Mesendoderm (in vitro differentiated cells): ENCODE measurements at regions not wholly inside any gene's neighbourhood (a gene's known extent, or its start where the extent isn't known, plus 50 kb on each side); places are given as distances from the start of the nearest gene placed in this dataset.

Experiments used
- DNase-seq: peaks from one replicate; pipeline ENCODE4 v3.0.0; 2013
- H2AK5ac ChIP-seq: 2 replicates; pipeline ENCODE4 v1.6.1; 2013; ENCODE audit warnings: low read length, inconsistent platforms
- H2BK120ac ChIP-seq: 2 replicates; pipeline ENCODE4 v1.6.1; 2013; ENCODE audit warnings: low read depth, mild to moderate bottlenecking, low read length, moderate library complexity, mixed read lengths
- H2BK15ac ChIP-seq: replicated peaks from 2 replicates; pipeline ENCODE4 v1.6.1; 2013; ENCODE audit warnings: low read depth, mild to moderate bottlenecking, moderate library complexity
- H2BK5ac ChIP-seq: 2 replicates; pipeline ENCODE4 v1.6.1; 2013; ENCODE audit warnings: low read length, inconsistent platforms
- H3K18ac ChIP-seq: 2 replicates; pipeline ENCODE4 v1.6.1; 2013; ENCODE audit warnings: mild to moderate bottlenecking, low read length, mixed read lengths
- H3K23ac ChIP-seq: one replicate; pipeline ENCODE4 v1.6.1; 2013; ENCODE audit warnings: low read length
- H3K27ac ChIP-seq: 2 replicates; pipeline ENCODE4 v1.5.1; 2013; ENCODE audit warnings: low read depth, mild to moderate bottlenecking, inconsistent platforms, low read length, moderate library complexity
- H3K27me3 ChIP-seq: 2 replicates; pipeline ENCODE4 v1.6.1; 2013; ENCODE audit warnings: low read length, control low read depth, mild to moderate bottlenecking, inconsistent platforms; ENCODE audit not compliant: insufficient read depth, poor library complexity
- H3K36me3 ChIP-seq: 2 replicates; pipeline ENCODE4 v1.6.1; 2013; ENCODE audit warnings: low read length, inconsistent platforms; ENCODE audit not compliant: control insufficient read depth, insufficient read depth
- H3K4ac ChIP-seq: one replicate; pipeline ENCODE4 v1.6.1; 2013; ENCODE audit warnings: low read depth, mild to moderate bottlenecking, low read length, moderate library complexity
- H3K4me1 ChIP-seq: 2 replicates; pipeline ENCODE4 v1.6.1; 2013; ENCODE audit warnings: low read depth, low read length, inconsistent platforms; ENCODE audit not compliant: control insufficient read depth
- H3K4me2 ChIP-seq: 2 replicates; pipeline ENCODE4 v1.6.1; 2013; ENCODE audit warnings: low read length
- H3K4me3 ChIP-seq: 2 replicates; pipeline ENCODE4 v1.5.1; 2013; ENCODE audit warnings: mild to moderate bottlenecking, low read length
- H3K56ac ChIP-seq: one replicate; pipeline ENCODE4 v1.6.1; 2013; ENCODE audit warnings: low read length
- H3K79me1 ChIP-seq: 2 replicates; pipeline ENCODE4 v1.6.1; 2013; ENCODE audit warnings: low read length, inconsistent platforms
- H3K79me2 ChIP-seq: 2 replicates; pipeline ENCODE4 v1.6.1; 2013; ENCODE audit warnings: mild to moderate bottlenecking, low read length; ENCODE audit not compliant: control insufficient read depth, insufficient read depth
- H3K9ac ChIP-seq: 2 replicates; pipeline ENCODE4 v1.6.1; 2013; ENCODE audit warnings: low read length, inconsistent platforms
- H4K5ac ChIP-seq: one replicate; pipeline ENCODE4 v1.6.1; 2013; ENCODE audit warnings: low read length
- H4K8ac ChIP-seq: one replicate; pipeline ENCODE4 v1.6.1; 2013; ENCODE audit warnings: low read depth, mild to moderate bottlenecking, control low read depth, low read length, moderate library complexity
- WGBS: extraction: QIAGEN DNeasy Blood & Tissue Kit; methylation state at CpG from one replicate; pipeline ENCODE4 v1.1.7; 2013; ENCODE audit warnings: low lambda C conversion rate, missing lambda C conversion rate; ENCODE audit not compliant: insufficient coverage; ENCODE audit errors: extremely low coverage; 5-methylcytosine and 5-hydroxymethylcytosine counted together

- Histone ChIP-seq H2BK15ac (no peak overlapping the region), H3K4me1 (no peaks in the 10 kb centered on the region), H3K18ac (no peak overlapping the region), H4K8ac (no peak overlapping the region), H3K79me2 (no peaks in the 10 kb centered on the region), H3K56ac (no peak overlapping the region), H3K9ac (no peak overlapping the region), H2BK5ac (no peak overlapping the region), H3K4ac (no peak overlapping the region), H2BK120ac (no peak overlapping the region), H3K27ac (no peak overlapping the region), H3K23ac (no peak overlapping the region), H3K4me3 (no peak overlapping the region), H2AK5ac (no peak overlapping the region), H4K5ac (no peak overlapping the region), H3K4me2 (no peak overlapping the region), H3K27me3 (no peaks in the 10 kb centered on the region), H3K79me1 (no peaks in the 10 kb centered on the region), H3K36me3 (no peaks in the 10 kb centered on the region)
- no peak for DNase-seq
- WGBS, result no CpG with 5 or more reads among the region's 3 CpGs
Measured at GRCh38 chr7:106169821-106170610, 57.9 kb upstream of the SYPL1 start.

- H3K4me1 ChIP-seq, result no peaks in the 10 kb centered on the region
- H3K4me2 ChIP-seq, result no peak overlapping the region
- no peak overlapping the region for H4K5ac ChIP-seq
- no peak overlapping the region for H3K4me3 ChIP-seq
- no peaks in the 10 kb centered on the region for H3K27me3 ChIP-seq
- H3K4ac ChIP-seq, result no peak overlapping the region
- WGBS, result no CpG with 5 or more reads among the region's 4 CpGs
- H3K27ac ChIP-seq, result no peak overlapping the region
- H2BK5ac ChIP-seq, result no peak overlapping the region
- H3K18ac ChIP-seq, result no peak overlapping the region
- H4K8ac ChIP-seq, result no peak overlapping the region
- H3K56ac ChIP-seq, result no peak overlapping the region
- no peaks in the 10 kb centered on the region for H3K79me2 ChIP-seq
- no peaks in the 10 kb centered on the region for H3K36me3 ChIP-seq
- no peak overlapping the region for H2AK5ac ChIP-seq
- H2BK120ac ChIP-seq, result no peak overlapping the region
- no peak overlapping the region for H3K23ac ChIP-seq
- no peaks in the 10 kb centered on the region for H3K79me1 ChIP-seq
- H2BK15ac ChIP-seq, result no peak overlapping the region
- no peak for DNase-seq
- no peak overlapping the region for H3K9ac ChIP-seq
Measured at GRCh38 chr7:106167439-106168136, 55.5 kb upstream of the SYPL1 start.

GRCh38 chr7:106166651-106167342, 54.7 kb upstream of the SYPL1 start:
- Histone ChIP-seq H3K18ac (no peak overlapping the region), H3K9ac (no peak overlapping the region), H3K79me2 (no peaks in the 10 kb centered on the region), H3K4me1 (no peaks in the 10 kb centered on the region), H2BK120ac (no peak overlapping the region), H3K79me1 (no peaks in the 10 kb centered on the region), H3K27ac (no peak overlapping the region), H4K8ac (no peak overlapping the region), H4K5ac (no peak overlapping the region), H3K4ac (no peak overlapping the region), H3K23ac (no peak overlapping the region), H2AK5ac (no peak overlapping the region), H3K4me2 (no peak overlapping the region), H2BK15ac (no peak overlapping the region), H3K36me3 (no peaks in the 10 kb centered on the region), H3K4me3 (no peak overlapping the region), H3K27me3 (no peaks in the 10 kb centered on the region), H3K56ac (no peak overlapping the region), H2BK5ac (no peak overlapping the region)
- no CpG with 5 or more reads among the region's 7 CpGs for WGBS
- DNase-seq, result peak; percentile 79

GRCh38 chr7:106165337-106165736, 53.2 kb upstream of the SYPL1 start:
- WGBS, result no CpG with 5 or more reads among the region's 2 CpGs
- Histone ChIP-seq H3K18ac (no peak overlapping the region), H2AK5ac (no peak overlapping the region)

GRCh38 chr7:106163257-106163656, 51.1 kb upstream of the SYPL1 start:
- no peak for DNase-seq
- Histone ChIP-seq H2BK5ac (no peak overlapping the region), H3K4me1 (no peaks in the 10 kb centered on the region), H4K5ac (no peak overlapping the region), H3K4me3 (no peak overlapping the region), H3K23ac (no peak overlapping the region), H3K56ac (no peak overlapping the region), H3K18ac (no peak overlapping the region), H3K4me2 (no peak overlapping the region), H3K27me3 (no peaks in the 10 kb centered on the region), H3K9ac (no peak overlapping the region), H2AK5ac (no peak overlapping the region), H3K27ac (no peak overlapping the region), H3K79me2 (no peaks in the 10 kb centered on the region), H3K36me3 (no peaks in the 10 kb centered on the region), H2BK15ac (no peak overlapping the region), H2BK120ac (no peak overlapping the region), H4K8ac (no peak overlapping the region), H3K4ac (no peak overlapping the region), H3K79me1 (no peaks in the 10 kb centered on the region)

More at GRCh38 chr7:106165337-106165736, 53.2 kb upstream of the SYPL1 start:
- H3K23ac ChIP-seq, result no peak overlapping the region
- DNase-seq, result no peak
- no peak overlapping the region for H2BK15ac ChIP-seq
- H3K4ac ChIP-seq, result no peak overlapping the region
- no peak overlapping the region for H4K5ac ChIP-seq
- no peaks in the 10 kb centered on the region for H3K79me2 ChIP-seq
- H3K79me1 ChIP-seq, result no peaks in the 10 kb centered on the region
- no peaks in the 10 kb centered on the region for H3K36me3 ChIP-seq
- no peak overlapping the region for H3K4me2 ChIP-seq
- no peak overlapping the region for H3K27ac ChIP-seq
- no peak overlapping the region for H2BK5ac ChIP-seq
- H3K4me1 ChIP-seq, result no peaks in the 10 kb centered on the region
- no peak overlapping the region for H3K56ac ChIP-seq
- no peak overlapping the region for H3K9ac ChIP-seq
- no peak overlapping the region for H4K8ac ChIP-seq
- no peaks in the 10 kb centered on the region for H3K27me3 ChIP-seq
- no peak overlapping the region for H3K4me3 ChIP-seq
- H2BK120ac ChIP-seq, result no peak overlapping the region
